ENCODE measurements at regions not wholly inside any gene's neighbourhood (a gene's known extent, or its start where the extent isn't known, plus 50 kb on each side); places are given as distances from the start of the nearest gene placed in this dataset.
"Not testable (repeated sequence)": the region's sequence is repeated elsewhere in the genome, so short reads cannot be mapped to it uniquely, and the experiment has no call there.

- no peaks in the 10 kb centered on the region for H3K36me3 ChIP-seq (ENCODE audit: control insufficient read depth in 2 of 2, insufficient read depth in 2 of 2, low read length in 1 of 2)
- WGBS: 93% methylated on average over 10 of the region's 10 CpGs
- no peaks in the 10 kb centered on the region for H3K4me1 ChIP-seq (ENCODE audit: control insufficient read depth in 2 of 2, insufficient read depth in 2 of 2, low read length in 2 of 2)
- peaks cover 0 to 14% of the 10 kb centered on the region in 2 donors for H3K9me3 ChIP-seq (ENCODE audit: control insufficient read depth in 2 of 2, insufficient read depth in 1 of 2, low read length in 1 of 2)
- DNase-seq (ENCODE audit: low read depth in 6 of 9, low spot score in 9 of 9): no peak
- no peaks in the 10 kb centered on the region for H3K27me3 ChIP-seq (ENCODE audit: control insufficient read depth in 2 of 2, insufficient read depth in 1 of 2, low read length in 1 of 2)
- no peak overlapping the region for H3K27ac ChIP-seq (ENCODE audit: low read depth in 1 of 2, low read length in 1 of 2)
- no peak overlapping the region for H3K4me3 ChIP-seq (ENCODE audit: low read length in 2 of 2)
These were observed 191.2 kb downstream of the FZD1 start for GRCh38 chr7:91455411-91455810.

- 80% methylated on average over 1 of the region's 1 CpG for WGBS
- Histone ChIP-seq H3K27me3 (ENCODE audit: control insufficient read depth in 2 of 2, insufficient read depth in 1 of 2, low read length in 1 of 2) (no peaks in the 10 kb centered on the region), H3K27ac (ENCODE audit: low read depth in 1 of 2, low read length in 1 of 2) (no peak overlapping the region), H3K9me3 (ENCODE audit: control insufficient read depth in 2 of 2, insufficient read depth in 1 of 2, low read length in 1 of 2) (peaks cover 0 to 14% of the 10 kb centered on the region in 2 donors), H3K4me3 (ENCODE audit: low read length in 2 of 2) (no peak overlapping the region), H3K4me1 (ENCODE audit: control insufficient read depth in 2 of 2, insufficient read depth in 2 of 2, low read length in 2 of 2) (no peaks in the 10 kb centered on the region), H3K36me3 (ENCODE audit: control insufficient read depth in 2 of 2, insufficient read depth in 2 of 2, low read length in 1 of 2) (no peaks in the 10 kb centered on the region)
- DNase-seq (ENCODE audit: low read depth in 6 of 9, low spot score in 9 of 9): no peak
These were observed 193.0 kb downstream of the FZD1 start for GRCh38 chr7:91457208-91457607.

- H3K9me3 ChIP-seq (ENCODE audit: control insufficient read depth in 2 of 2, insufficient read depth in 1 of 2, low read length in 1 of 2): peaks cover 0 to 18% of the 10 kb centered on the region in 2 donors
- no peak overlapping the region for H3K4me3 ChIP-seq (ENCODE audit: low read length in 2 of 2)
- no peak overlapping the region for H3K27ac ChIP-seq (ENCODE audit: low read depth in 1 of 2, low read length in 1 of 2)
- H3K36me3 ChIP-seq (ENCODE audit: control insufficient read depth in 2 of 2, insufficient read depth in 2 of 2, low read length in 1 of 2): no peaks in the 10 kb centered on the region
- no peaks in the 10 kb centered on the region for H3K4me1 ChIP-seq (ENCODE audit: control insufficient read depth in 2 of 2, insufficient read depth in 2 of 2, low read length in 2 of 2)
- 92% methylated on average over 2 of the region's 2 CpGs for WGBS
- no peaks in the 10 kb centered on the region for H3K27me3 ChIP-seq (ENCODE audit: control insufficient read depth in 2 of 2, insufficient read depth in 1 of 2, low read length in 1 of 2)
- DNase-seq (ENCODE audit: low read depth in 6 of 9, low spot score in 9 of 9): no peak
These were observed 195.3 kb downstream of the FZD1 start for GRCh38 chr7:91459539-91459938.

DNA sequence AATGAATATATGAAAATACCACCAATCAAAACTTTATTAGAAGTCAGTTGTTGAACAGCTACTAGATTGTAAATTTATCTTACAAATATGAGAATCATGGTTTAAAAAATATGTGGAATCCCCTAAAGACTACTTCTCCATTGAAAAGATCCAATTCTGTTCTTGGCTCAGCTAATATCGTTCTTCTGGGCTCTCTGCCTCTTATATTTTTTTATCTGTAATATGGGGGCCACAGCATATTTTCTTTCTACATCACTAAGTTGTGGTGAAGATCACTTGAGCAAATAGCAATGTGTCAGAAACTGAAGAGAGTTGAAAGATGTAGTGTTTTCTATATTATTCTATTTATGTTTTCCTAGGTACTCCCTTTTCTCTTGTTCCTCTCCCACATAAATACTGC, 198.1 kb downstream of the FZD1 start:
- no peaks in the 10 kb centered on the region for H3K27me3 ChIP-seq (ENCODE audit: control insufficient read depth in 2 of 2, insufficient read depth in 1 of 2, low read length in 1 of 2)
- WGBS: 89% methylated on average over 1 of the region's 1 CpG

DNA sequence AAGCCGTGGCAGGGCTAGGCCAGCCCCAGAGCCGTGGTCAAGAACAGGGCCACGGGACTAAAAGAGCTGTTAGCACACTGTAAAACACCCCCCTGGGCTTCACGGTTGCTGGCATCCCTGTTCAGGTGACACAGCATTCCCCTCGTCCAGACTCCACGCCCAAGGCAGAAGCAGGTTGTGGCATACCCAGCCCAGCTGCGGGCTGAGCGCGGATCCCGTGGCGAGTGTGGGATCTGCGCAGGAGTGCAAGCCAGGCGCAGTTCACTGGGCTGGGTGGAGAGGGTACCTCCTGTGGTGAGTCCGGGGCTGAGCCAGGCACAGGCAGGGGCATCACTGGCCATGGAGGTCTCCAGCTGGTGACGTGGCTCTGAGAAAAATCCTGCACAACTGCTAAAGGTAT, 199.1 kb downstream of the FZD1 start:
- no peaks in the 10 kb centered on the region for H3K36me3 ChIP-seq (ENCODE audit: control insufficient read depth in 2 of 2, insufficient read depth in 2 of 2, low read length in 1 of 2)
- no peaks in the 10 kb centered on the region for H3K27me3 ChIP-seq (ENCODE audit: control insufficient read depth in 2 of 2, insufficient read depth in 1 of 2, low read length in 1 of 2)
- peaks cover 0 to 5% of the 10 kb centered on the region in 2 donors for H3K9me3 ChIP-seq (ENCODE audit: control insufficient read depth in 2 of 2, insufficient read depth in 1 of 2, low read length in 1 of 2)
- DNase-seq (ENCODE audit: low read depth in 6 of 9, low spot score in 9 of 9): no peak
- H3K27ac ChIP-seq (ENCODE audit: low read depth in 1 of 2, low read length in 1 of 2): no peak overlapping the region
- no peaks in the 10 kb centered on the region for H3K4me1 ChIP-seq (ENCODE audit: control insufficient read depth in 2 of 2, insufficient read depth in 2 of 2, low read length in 2 of 2)
- 85% methylated on average over 15 of the region's 15 CpGs for WGBS
- no peak overlapping the region for H3K4me3 ChIP-seq (ENCODE audit: low read length in 2 of 2)

More for the DNA sequence above, 198.1 kb downstream of the FZD1 start:
- no peak overlapping the region for H3K4me3 ChIP-seq (ENCODE audit: low read length in 2 of 2)
- H3K36me3 ChIP-seq (ENCODE audit: control insufficient read depth in 2 of 2, insufficient read depth in 2 of 2, low read length in 1 of 2): no peaks in the 10 kb centered on the region
- H3K27ac ChIP-seq (ENCODE audit: low read depth in 1 of 2, low read length in 1 of 2): no peak overlapping the region
- peaks cover 0 to 5% of the 10 kb centered on the region in 2 donors for H3K9me3 ChIP-seq (ENCODE audit: control insufficient read depth in 2 of 2, insufficient read depth in 1 of 2, low read length in 1 of 2)
- DNase-seq (ENCODE audit: low read depth in 6 of 9, low spot score in 9 of 9): no peak
- no peaks in the 10 kb centered on the region for H3K4me1 ChIP-seq (ENCODE audit: control insufficient read depth in 2 of 2, insufficient read depth in 2 of 2, low read length in 2 of 2)

DNA sequence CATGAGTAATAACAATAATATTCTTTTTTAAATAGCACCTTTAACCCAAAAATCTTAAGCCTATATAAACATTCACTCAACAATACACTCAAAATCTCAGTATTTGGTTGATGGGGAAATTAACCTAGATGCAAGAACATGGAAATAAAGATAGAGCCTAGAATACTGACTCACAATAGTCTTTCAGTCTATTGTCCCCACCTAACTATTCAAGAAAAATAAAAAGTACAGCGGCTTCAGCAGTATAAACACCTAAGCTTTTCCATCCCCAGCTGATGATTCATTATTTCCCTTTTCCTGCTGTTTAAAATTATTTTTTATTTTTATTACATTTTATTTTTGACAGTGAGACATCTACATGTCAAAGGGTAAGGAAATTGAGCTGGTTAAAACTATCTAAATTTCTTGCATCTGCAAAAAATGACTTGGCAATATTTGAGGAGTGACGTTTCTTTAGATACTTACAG, 201.4 kb downstream of the FZD1 start:
- Histone ChIP-seq H3K9me3 (ENCODE audit: control insufficient read depth in 2 of 2, insufficient read depth in 1 of 2, low read length in 1 of 2) (peaks cover 0 to 5% of the 10 kb centered on the region in 2 donors), H3K27ac (ENCODE audit: low read depth in 1 of 2, low read length in 1 of 2) (no peak overlapping the region)
- 53% methylated on average over 2 of the region's 2 CpGs for WGBS

GRCh38 chr7:91468256-91468655, 204.0 kb downstream of the FZD1 start:
- Histone ChIP-seq H3K36me3 (ENCODE audit: control insufficient read depth in 2 of 2, insufficient read depth in 2 of 2, low read length in 1 of 2) (no peaks in the 10 kb centered on the region), H3K4me3 (ENCODE audit: low read length in 2 of 2) (no peak overlapping the region), H3K4me1 (ENCODE audit: control insufficient read depth in 2 of 2, insufficient read depth in 2 of 2, low read length in 2 of 2) (no peaks in the 10 kb centered on the region), H3K27ac (ENCODE audit: low read depth in 1 of 2, low read length in 1 of 2) (no peak overlapping the region), H3K27me3 (ENCODE audit: control insufficient read depth in 2 of 2, insufficient read depth in 1 of 2, low read length in 1 of 2) (no peaks in the 10 kb centered on the region), H3K9me3 (ENCODE audit: control insufficient read depth in 2 of 2, insufficient read depth in 1 of 2, low read length in 1 of 2) (peaks cover 0 to 3% of the 10 kb centered on the region in 2 donors)
- DNase-seq (ENCODE audit: low read depth in 6 of 9, low spot score in 9 of 9): no peak

More for the DNA sequence above, 201.4 kb downstream of the FZD1 start:
- no peaks in the 10 kb centered on the region for H3K27me3 ChIP-seq (ENCODE audit: control insufficient read depth in 2 of 2, insufficient read depth in 1 of 2, low read length in 1 of 2)
- no peaks in the 10 kb centered on the region for H3K36me3 ChIP-seq (ENCODE audit: control insufficient read depth in 2 of 2, insufficient read depth in 2 of 2, low read length in 1 of 2)
- H3K4me3 ChIP-seq (ENCODE audit: low read length in 2 of 2): no peak overlapping the region
- DNase-seq (ENCODE audit: low read depth in 6 of 9, low spot score in 9 of 9): no peak
- H3K4me1 ChIP-seq (ENCODE audit: control insufficient read depth in 2 of 2, insufficient read depth in 2 of 2, low read length in 2 of 2): no peaks in the 10 kb centered on the region

- no peaks in the 10 kb centered on the region for H3K27me3 ChIP-seq (ENCODE audit: control insufficient read depth in 2 of 2, insufficient read depth in 1 of 2, low read length in 1 of 2)
- DNase-seq (ENCODE audit: low read depth in 6 of 9, low spot score in 9 of 9): no peak
- no peaks in the 10 kb centered on the region for H3K4me1 ChIP-seq (ENCODE audit: control insufficient read depth in 2 of 2, insufficient read depth in 2 of 2, low read length in 2 of 2)
- 63% methylated on average over 1 of the region's 1 CpG for WGBS
- H3K36me3 ChIP-seq (ENCODE audit: control insufficient read depth in 2 of 2, insufficient read depth in 2 of 2, low read length in 1 of 2): no peaks in the 10 kb centered on the region
- H3K9me3 ChIP-seq (ENCODE audit: control insufficient read depth in 2 of 2, insufficient read depth in 1 of 2, low read length in 1 of 2): no peaks in the 10 kb centered on the region
- no peak overlapping the region for H3K27ac ChIP-seq (ENCODE audit: low read depth in 1 of 2, low read length in 1 of 2)
- H3K4me3 ChIP-seq (ENCODE audit: low read length in 2 of 2): no peak overlapping the region
These were observed 209.4 kb downstream of the FZD1 start for GRCh38 chr7:91473619-91474018.

GRCh38 chr7:91474074-91474473, 209.8 kb downstream of the FZD1 start:
- no peaks in the 10 kb centered on the region for H3K9me3 ChIP-seq (ENCODE audit: control insufficient read depth in 2 of 2, insufficient read depth in 1 of 2, low read length in 1 of 2)

GRCh38 chr7:91480470-91480869, 216.2 kb downstream of the FZD1 start:
- not testable (repeated sequence) for H3K9me3 ChIP-seq (ENCODE audit: control insufficient read depth in 2 of 2, insufficient read depth in 1 of 2, low read length in 1 of 2); DNase-seq (ENCODE audit: low read depth in 6 of 9, low spot score in 9 of 9)
- WGBS: 100% methylated on average over 5 of the region's 5 CpGs

More at GRCh38 chr7:91474074-91474473, 209.8 kb downstream of the FZD1 start:
- no peaks in the 10 kb centered on the region for H3K27me3 ChIP-seq (ENCODE audit: control insufficient read depth in 2 of 2, insufficient read depth in 1 of 2, low read length in 1 of 2)
- no peak overlapping the region for H3K27ac ChIP-seq (ENCODE audit: low read depth in 1 of 2, low read length in 1 of 2)
- no peaks in the 10 kb centered on the region for H3K36me3 ChIP-seq (ENCODE audit: control insufficient read depth in 2 of 2, insufficient read depth in 2 of 2, low read length in 1 of 2)
- no peak for DNase-seq (ENCODE audit: low read depth in 6 of 9, low spot score in 9 of 9)
- H3K4me3 ChIP-seq (ENCODE audit: low read length in 2 of 2): no peak overlapping the region
- no peaks in the 10 kb centered on the region for H3K4me1 ChIP-seq (ENCODE audit: control insufficient read depth in 2 of 2, insufficient read depth in 2 of 2, low read length in 2 of 2)
- 96% methylated on average over 1 of the region's 1 CpG for WGBS

More at GRCh38 chr7:91480470-91480869, 216.2 kb downstream of the FZD1 start:
- not testable (repeated sequence) for H3K27ac ChIP-seq (ENCODE audit: low read depth in 1 of 2, low read length in 1 of 2); H3K27me3 ChIP-seq (ENCODE audit: control insufficient read depth in 2 of 2, insufficient read depth in 1 of 2, low read length in 1 of 2); H3K4me1 ChIP-seq (ENCODE audit: control insufficient read depth in 2 of 2, insufficient read depth in 2 of 2, low read length in 2 of 2); H3K4me3 ChIP-seq (ENCODE audit: low read length in 2 of 2); H3K36me3 ChIP-seq (ENCODE audit: control insufficient read depth in 2 of 2, insufficient read depth in 2 of 2, low read length in 1 of 2)

All from thymus (tissue), 11 donors.